GM18867 (cell line): ENCODE measurements at regions not wholly inside any gene's neighbourhood (a gene's known extent, or its start where the extent isn't known, plus 50 kb on each side); places are given as distances from the start of the nearest gene placed in this dataset.
"Not testable (repeated sequence)": the region's sequence is repeated elsewhere in the genome, so short reads cannot be mapped to it uniquely, and the experiment has no call there.

Experiments used
- ATAC-seq: cut with Tn5 transposase; IDR thresholded peaks from one replicate; pipeline ENCODE4 v1.9.1; 2021; ENCODE audit warnings: mild to moderate bottlenecking, moderate library complexity; ENCODE audit not compliant: unreplicated experiment

DNA sequence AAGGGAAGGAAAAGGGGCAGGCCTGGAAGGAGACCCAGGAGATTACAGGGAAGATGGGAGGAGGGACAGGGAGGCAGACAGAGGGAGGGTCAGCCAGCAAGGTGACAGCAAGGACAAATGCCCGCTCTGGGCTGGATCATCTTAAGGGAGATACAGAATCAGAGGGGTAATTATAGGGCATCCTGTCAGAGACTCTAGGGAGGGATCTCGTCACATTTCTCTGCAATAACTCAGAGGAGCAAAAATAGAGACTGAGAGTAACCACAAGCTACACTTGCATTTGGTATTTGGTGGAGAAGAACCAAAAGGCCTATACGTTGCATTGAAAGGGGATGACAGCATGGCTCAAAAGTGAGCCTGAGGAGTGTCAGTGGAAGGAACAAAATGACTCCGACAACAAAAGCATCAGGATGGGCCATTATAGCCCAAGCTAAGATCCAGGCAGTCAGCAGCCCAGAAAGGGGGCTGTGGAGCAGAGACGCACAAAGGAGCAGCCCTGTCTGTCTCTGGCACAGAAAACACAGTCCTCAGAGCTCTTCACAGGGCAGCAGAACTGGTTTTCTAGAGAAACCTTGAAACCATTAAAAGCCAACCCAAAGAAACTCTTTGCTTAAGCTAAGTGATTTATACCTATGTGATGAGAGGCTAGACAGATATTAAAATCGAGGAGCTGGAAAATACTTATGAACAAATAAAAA is 430.2 kb upstream of the VSTM2A start:
- no peak for ATAC-seq

DNA sequence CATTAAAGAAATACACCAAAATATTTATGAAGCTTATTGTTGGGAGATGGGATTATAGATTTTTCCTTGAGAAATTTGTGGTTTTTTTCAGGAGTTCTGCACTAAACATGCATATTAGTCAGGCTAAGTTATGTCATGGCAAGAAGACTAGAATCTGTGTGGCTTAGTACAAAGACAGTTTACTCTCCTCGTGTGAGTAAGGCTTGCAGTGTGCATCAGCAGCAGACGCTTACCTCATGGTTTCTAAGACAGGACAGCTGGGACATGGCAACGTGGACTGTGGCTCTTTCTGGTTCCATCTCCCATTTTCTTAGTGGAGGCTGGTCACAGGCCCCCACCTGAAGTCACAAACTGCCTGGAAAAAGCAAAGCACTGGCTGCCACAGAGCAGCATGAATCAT is 429.6 kb upstream of the VSTM2A start:
- ATAC-seq = no peak

DNA sequence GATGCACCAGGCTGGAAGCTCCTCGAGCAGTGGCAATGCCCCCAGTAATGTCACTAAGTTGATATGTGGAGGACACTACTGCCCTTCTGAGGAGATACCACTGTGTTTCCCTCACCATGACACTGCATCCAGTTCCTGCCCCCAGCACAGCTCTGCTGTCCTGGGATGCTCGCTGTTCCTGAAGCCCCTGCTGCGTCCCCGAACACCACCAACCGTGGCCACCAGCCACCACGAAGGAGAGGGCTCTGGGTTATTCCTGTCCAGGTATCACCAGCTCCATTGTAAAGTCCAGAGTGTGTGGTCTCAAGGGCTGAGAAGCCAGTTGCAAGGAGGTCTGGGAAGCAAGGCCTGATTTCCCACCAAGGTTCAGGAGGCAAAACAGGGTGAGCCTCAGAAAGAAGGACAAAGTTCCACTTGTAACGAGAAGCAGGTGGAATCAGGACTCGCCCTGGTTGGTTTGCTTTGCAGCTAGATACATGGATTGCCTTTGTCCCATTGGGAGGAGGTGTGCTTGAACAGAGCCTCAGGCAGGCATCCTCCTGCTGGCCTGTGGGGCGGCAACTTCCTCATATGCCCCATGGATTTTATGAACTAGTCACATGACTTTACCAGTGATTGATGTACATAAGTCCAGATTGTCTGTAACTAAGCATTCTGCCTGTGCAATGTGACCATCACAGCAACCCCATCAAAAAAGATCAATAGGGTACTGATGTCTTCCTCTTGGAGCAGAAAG is 427.0 kb upstream of the VSTM2A start:
- ATAC-seq = no peak

GRCh38 chr7:54116956-54117355 is 425.2 kb upstream of the VSTM2A start:
- ATAC-seq = no peak

DNA sequence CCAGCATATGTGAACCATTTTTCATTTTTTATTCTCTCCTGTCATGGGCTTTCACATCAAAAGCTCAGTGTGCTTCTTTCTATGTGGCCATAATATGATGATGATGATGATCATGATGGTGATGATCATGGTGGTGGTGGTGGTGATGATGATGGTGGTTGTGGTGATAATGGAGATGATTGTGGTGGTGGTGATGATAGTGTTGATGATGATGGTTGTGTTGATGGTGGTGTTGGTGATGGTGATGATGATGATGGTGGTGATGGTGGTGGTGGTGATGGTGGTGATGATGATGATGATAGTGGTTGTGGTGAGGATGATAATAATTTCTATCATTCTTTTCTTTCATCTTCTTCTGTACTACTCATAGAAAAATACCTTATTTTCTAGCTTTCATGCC is 413.1 kb upstream of the VSTM2A start:
- no peak for ATAC-seq

DNA sequence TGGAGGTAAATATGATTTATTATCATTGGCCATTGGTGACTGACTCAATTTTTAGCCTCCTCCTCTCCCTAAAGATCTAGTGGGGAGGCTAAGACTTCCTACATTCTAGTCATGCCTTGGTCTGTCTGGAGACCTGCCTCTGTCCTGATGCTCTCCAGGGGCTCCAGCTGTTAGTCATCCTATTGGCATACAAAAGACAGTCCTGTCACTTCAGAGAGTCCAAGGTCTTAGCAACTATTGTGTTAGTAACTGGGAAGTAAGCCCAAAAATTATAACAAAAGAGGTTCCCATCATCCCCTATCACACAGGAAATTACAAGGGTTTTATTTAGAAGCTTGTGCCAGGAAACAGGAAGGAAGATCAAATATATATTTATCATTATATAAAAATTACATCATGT is 400.6 kb upstream of the VSTM2A start:
- ATAC-seq = no peak

DNA sequence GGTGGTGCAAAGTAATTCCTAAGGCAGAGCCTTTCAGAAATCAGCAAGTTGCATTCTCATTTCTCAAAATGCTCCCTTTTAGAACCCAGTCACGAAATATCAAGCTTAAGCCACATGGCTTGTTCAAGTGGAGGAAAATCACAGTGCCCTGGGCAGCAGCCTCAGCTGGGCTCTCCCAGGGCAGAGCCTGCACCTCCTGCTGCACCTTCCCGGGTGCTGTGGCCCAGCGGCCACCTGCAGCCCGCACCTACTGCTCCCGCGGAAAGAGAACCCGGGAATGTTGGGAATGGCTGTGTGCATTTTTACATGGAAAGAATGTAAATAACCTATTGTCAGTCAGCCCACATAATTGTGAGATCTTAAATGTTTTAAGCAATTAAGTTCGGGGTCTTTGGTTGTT is 396.5 kb upstream of the VSTM2A start:
- no peak for ATAC-seq

DNA sequence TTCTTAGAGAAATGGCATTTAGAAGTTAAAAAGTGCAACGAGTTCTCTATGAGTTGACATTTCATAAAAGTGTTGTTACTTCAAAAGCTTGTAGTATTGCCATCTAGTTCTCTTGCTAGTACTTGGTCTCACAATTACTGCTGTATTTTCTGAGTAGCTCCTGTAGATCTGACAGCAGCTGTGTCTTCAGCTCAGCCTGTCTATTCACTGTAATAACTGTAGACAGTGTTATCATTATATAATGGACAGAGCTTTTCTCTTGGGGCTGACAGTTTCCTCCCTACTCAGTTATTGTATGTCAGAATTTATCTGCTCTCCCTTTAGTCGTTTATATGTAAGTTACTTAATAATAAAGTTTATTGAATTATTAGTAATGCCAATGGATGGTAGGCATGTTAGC is 388.7 kb upstream of the VSTM2A start:
- ATAC-seq = no peak

DNA sequence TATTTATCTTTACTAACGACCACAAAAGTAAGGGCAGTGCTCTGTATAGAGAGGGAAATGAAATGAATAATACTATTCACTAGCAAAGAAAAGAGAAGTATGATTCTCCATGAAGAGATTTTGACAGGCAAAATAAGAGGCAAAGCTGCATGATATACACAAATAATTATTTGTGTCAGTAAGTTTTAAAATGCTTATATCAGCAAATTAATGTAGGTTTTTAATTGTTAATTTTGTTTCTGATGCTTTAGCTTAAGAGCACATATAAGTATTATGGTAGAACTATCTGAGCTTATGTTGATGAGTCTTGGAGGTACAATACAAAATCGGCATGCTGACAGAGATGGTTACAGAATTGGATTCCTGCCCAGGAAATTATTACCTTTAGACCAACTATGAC is 383.1 kb upstream of the VSTM2A start:
- no peak for ATAC-seq

- no peak for ATAC-seq
Observed at GRCh38 chr7:54161621-54162020, 380.6 kb upstream of the VSTM2A start.

DNA sequence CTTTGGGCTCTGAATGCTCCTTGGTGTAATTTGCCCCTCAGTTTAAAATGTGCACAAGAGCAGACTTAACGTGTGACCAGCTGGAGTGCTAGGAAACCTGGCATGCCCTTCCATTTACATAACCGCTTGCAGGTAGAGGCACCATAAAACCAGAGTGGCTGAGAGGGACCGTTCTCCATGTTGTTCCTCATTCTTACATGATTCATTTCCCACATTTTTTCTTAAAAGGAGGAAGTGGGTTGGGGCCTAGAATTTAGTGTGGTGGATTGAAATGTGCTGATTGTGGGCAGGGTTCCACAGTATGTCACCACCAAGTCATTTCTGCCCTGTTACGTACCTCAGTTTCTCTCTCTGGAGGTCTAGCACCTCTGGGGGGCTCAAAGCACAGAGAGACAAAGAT is 375.8 kb upstream of the VSTM2A start:
- no peak for ATAC-seq

DNA sequence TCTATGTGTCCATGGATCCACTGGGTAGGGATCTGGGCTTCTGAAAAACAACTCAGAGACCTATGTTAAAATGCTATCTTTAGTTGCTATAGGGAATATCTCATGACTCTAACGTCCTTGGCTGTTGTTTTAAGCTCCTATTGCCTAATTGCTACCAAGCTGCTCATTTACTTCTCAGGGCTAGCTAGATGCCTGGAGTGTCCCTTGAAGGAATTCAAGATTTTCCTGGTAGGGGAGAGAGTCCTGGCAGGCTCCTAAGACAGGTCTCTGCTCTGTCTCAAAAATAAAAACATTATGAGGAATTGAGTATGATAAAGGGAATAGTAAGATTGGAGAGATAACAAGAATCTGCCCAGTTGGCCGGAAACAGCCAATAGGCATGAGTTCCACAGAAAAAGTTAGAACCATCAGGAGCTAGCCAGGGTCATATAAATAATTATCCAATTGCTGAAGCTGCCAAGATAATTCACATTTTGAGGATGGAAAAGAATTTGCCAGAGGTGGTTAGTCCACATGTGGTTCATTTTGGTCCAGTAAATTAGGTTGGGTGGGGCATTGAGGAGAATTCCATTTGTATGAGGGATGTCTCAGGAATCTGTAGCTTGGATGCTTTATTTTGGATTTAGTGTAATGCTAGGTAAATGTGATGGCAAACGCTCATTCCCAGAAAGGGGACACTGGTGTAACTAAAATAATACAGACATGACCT is 362.7 kb upstream of the VSTM2A start:
- ATAC-seq = no peak

DNA sequence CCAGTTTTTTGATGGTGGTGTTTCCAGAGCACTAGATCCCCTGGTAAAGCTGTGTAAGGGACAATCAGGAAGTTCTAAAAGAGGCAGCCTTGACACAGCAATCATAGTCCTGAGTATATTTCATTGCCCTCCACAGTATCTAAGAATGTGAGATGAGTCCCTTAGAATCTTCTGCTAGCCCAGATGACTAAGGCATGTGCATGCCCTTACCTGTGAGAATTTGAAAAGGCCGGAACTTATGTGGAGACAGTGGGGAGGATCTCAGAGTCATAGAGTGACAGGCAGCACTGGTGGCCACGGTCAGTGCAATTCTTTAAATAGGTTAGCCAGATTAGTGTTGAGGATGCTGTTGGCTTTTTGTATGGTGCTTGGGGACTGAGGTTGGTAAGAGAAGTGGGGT is 361.4 kb upstream of the VSTM2A start:
- no peak for ATAC-seq

DNA sequence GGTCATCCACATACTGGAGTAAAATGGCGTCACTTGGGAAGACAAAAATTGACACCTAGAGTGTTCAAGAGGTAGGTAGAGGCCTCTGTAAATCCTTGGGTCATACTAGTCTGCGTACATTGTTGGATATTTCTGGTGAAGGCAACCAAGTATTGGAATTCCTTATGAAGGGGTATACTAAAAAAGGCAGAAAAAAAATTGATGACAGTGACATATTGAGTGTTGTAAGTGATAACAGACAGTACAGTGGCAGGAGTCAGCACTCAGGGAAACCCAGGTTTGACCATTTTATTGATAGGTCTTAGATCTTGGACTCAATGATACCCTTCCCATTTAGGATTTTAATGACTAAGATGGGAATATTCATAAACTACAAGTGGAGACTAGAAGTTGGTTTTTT is 359.1 kb upstream of the VSTM2A start:
- no peak for ATAC-seq

GRCh38 chr7:54186336-54186735 is 355.8 kb upstream of the VSTM2A start:
- ATAC-seq = no peak

DNA sequence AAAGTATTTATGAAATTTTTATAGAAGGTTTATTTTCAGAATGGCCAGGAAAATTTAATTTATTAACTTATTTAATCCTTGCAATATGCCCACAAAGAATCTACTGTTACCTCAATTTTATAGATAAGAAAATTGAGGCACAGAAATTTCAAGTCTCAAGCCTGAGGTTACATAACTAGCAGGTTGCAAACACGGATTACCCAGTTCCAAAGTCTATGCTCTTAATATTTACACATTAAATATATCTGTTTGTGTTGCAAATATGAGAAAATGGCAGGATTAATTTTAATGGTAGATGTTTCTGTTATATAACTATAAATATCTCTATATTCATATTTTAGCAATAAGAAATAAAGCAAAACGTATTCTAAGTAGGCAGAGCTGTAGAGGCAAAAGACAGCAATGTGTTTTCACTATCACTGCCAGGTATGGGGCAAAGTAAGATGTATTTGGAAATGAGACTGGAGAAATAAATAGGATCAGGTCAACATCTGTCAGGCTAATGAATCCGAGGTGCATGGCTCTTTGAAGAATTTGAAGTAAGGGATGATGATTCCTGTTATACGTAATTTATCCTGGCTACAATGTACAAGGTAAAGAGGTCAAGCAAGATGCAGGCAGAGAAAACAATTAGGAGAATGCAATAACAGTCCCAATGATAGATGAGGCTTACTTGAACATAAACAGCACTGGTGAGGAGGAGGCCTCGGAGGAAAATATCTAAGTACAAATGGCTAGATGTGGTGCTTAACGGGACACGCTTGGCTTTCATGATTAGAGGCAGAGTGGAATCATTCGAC is 354.1 kb upstream of the VSTM2A start:
- no peak for ATAC-seq

DNA sequence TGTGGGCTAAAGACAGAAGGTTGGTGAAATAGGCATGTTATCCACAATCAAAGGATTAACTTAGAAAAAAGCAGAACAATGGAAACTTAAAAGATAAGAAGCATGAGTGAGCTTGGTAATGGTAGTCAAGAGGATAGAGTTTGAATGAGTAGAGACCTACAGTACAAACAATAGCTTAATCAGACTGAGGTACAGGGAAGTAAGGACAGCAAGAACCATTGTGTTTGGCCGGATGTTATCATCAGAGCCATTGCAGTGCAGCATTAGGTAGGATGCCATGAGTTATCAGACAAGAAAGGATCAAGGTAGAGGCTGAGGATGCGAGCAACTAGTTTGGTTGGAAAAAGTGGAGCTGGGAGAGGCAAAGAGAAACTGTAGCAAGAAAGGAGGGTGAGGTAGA is 353.3 kb upstream of the VSTM2A start:
- ATAC-seq = no peak

GRCh38 chr7:54189330-54189729 is 352.8 kb upstream of the VSTM2A start:
- no peak for ATAC-seq

- ATAC-seq = no peak
Observed at GRCh38 chr7:54201501-54201900, 340.7 kb upstream of the VSTM2A start.

GRCh38 chr7:54215424-54215823 is 326.8 kb upstream of the VSTM2A start:
- no peak for ATAC-seq

DNA sequence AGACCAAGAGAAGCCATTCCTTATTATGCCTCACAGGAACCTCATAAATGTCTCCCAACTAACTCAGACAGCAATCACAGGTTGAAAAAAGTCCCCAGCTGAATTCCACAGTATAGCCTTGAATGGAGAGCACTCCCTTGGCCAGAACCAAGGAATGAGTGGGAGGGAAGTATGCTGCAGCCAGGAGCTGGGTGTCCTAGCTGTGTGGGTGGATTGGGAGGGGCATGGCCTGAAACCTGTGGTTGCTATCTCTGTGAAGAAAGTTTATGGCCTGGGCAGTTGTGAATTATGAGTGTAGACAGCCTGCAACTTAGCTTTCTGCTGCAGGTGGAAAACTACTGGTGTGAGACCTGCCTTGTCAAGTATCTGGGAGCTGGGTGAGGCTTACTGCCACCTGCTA is 316.1 kb upstream of the VSTM2A start:
- ATAC-seq = not testable (repeated sequence)
